ENCODE measurements at regions not wholly inside any gene's neighbourhood (a gene's known extent, or its start where the extent isn't known, plus 50 kb on each side); places are given as distances from the start of the nearest gene placed in this dataset.

DNA sequence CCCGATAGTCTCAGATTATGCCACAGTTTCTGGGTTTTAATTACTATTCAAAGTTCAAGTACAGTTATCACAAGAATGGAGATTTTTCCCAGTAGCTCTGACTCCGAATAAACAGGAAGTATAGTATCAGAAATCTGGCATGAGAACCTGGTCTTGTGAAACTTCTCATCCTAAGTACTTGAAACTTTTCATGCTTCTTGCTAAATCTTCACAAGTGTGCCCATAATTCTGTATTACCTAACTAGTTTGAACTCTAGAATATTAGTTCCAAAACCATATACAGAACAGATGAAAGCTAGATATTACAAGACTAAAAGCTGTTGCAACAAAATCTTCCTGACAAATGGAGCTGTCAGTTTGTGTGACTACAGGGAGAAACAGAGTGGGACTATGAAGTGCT is 70.5 kb upstream of the CSNK1A1L start:
- TF ChIP-seq, protein P1, sequence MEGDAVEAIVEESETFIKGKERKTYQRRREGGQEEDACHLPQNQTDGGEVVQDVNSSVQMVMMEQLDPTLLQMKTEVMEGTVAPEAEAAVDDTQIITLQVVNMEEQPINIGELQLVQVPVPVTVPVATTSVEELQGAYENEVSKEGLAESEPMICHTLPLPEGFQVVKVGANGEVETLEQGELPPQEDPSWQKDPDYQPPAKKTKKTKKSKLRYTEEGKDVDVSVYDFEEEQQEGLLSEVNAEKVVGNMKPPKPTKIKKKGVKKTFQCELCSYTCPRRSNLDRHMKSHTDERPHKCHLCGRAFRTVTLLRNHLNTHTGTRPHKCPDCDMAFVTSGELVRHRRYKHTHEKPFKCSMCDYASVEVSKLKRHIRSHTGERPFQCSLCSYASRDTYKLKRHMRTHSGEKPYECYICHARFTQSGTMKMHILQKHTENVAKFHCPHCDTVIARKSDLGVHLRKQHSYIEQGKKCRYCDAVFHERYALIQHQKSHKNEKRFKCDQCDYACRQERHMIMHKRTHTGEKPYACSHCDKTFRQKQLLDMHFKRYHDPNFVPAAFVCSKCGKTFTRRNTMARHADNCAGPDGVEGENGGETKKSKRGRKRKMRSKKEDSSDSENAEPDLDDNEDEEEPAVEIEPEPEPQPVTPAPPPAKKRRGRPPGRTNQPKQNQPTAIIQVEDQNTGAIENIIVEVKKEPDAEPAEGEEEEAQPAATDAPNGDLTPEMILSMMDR (conservative IDR thresholded peaks at IDR 0.05; ENCODE audit: low read depth, low read length), result no peak
- TF ChIP-seq EZH2 (IDR thresholded peaks at IDR 0.05; ENCODE audit: low read length, unreplicated experiment) (no peak), EZH2phosphoT487 (IDR thresholded peaks at IDR 0.05; ENCODE audit: borderline replicate concordance, low read length) (no peak)
